ENCODE measurements at regions not wholly inside any gene's neighbourhood (a gene's known extent, or its start where the extent isn't known, plus 50 kb on each side); places are given as distances from the start of the nearest gene placed in this dataset.

DNA sequence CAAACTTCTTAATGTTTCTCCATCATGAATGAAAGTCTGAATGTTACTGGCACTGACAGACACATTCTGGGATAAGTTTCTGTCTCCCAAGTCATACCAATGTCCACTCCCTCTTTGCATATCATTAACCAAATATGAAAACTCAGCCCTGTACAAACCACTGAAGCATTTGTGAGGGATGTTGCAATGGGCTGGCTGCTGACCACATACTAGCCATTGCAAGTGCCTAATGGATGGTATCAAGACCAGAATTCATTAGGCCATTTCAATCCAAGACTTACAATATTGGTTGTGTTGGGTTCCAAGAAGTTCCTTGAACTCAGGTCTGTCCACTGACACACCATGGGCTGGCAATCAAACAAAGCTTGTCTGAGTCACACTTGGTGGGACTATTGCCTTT, 73.8 kb downstream of the CBLN2 start:
- DNase-seq: no peak
- intact Hi-C loops (cut with micrococcal nuclease): no loop called here
- ATAC-seq: no peak

- DNase-seq: no peak
- intact Hi-C loops (cut with micrococcal nuclease): no loop called here
- ATAC-seq: no peak
Observed at GRCh38 chr18:72468021-72468710, 76.0 kb downstream of the CBLN2 start.

- no peak for DNase-seq
- no peak for ATAC-seq
- intact Hi-C loops (cut with micrococcal nuclease): no loop called here
Observed at GRCh38 chr18:72460210-72460680, 83.9 kb downstream of the CBLN2 start.

DNA sequence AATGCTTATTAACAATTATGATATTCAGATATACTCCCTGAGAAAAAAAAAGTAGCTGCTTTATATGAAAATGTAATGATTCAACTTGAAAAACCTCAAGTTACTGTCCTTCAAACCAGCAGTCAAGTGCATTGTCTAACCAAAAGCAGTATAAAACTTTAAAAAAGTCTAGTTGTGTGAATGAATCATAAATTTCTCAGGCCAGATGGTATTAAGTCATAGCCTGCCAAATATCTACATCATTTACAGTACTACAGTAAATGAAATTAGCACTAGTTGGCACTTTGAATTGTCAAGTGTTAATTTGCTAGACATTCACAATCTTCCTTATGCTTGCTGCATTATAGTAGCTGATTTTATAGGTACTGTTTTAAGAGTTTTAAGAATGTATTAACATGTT, 85.9 kb downstream of the CBLN2 start:
- DNase-seq (no peak), ATAC-seq (no peak)
- intact Hi-C loops (cut with micrococcal nuclease): no loop called here

GRCh38 chr18:72456802-72457201, 87.3 kb downstream of the CBLN2 start:
- intact Hi-C loops (cut with micrococcal nuclease): no loop called here
- ATAC-seq: no peak
- no peak for DNase-seq

GRCh38 chr18:72452328-72452727, 91.8 kb downstream of the CBLN2 start:
- DNase-seq (no peak), ATAC-seq (no peak)
- intact Hi-C loops (cut with micrococcal nuclease): no loop called here

DNA sequence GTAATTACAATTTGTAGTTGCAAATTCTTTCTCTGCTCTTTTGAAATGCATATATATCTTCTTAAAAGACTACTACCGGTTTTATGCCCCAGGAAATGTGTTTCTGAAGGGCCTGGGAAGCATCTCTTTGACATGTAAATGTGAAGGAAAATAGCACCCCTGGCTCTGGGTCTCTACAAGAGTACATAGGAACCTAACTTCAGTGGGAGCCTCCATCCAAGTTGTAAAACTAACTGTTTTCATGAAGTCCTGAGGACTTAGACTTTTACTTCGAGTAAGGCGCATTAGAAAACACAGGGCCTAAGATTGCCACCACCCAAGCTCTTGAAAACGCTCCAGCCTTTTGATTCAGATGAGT, 99.4 kb downstream of the CBLN2 start:
- no peak for ATAC-seq
- no peak for DNase-seq
- intact Hi-C loops (cut with micrococcal nuclease): no loop called here

- no peak for ATAC-seq
- intact Hi-C loops (cut with micrococcal nuclease): no loop called here
Observed at GRCh38 chr18:72444111-72444797, 99.9 kb downstream of the CBLN2 start.

GRCh38 chr18:72436401-72436800, 107.7 kb downstream of the CBLN2 start:
- intact Hi-C loops (cut with micrococcal nuclease): no loop called here
- ATAC-seq (no peak), DNase-seq (no peak)

More at GRCh38 chr18:72444111-72444797, 99.9 kb downstream of the CBLN2 start:
- DNase-seq: no peak

- intact Hi-C loops (cut with micrococcal nuclease): no loop called here
- no peak for ATAC-seq
Observed at GRCh38 chr18:72433756-72434155, 110.4 kb downstream of the CBLN2 start.

GRCh38 chr18:72427721-72428120, 116.4 kb downstream of the CBLN2 start:
- ATAC-seq (no peak), DNase-seq (no peak)
- intact Hi-C loops (cut with micrococcal nuclease): no loop called here

More at GRCh38 chr18:72433756-72434155, 110.4 kb downstream of the CBLN2 start:
- no peak for DNase-seq

GRCh38 chr18:72419914-72420313, 124.2 kb downstream of the CBLN2 start:
- intact Hi-C loops (cut with micrococcal nuclease): no loop called here
- DNase-seq (no peak), ATAC-seq (no peak)

DNA sequence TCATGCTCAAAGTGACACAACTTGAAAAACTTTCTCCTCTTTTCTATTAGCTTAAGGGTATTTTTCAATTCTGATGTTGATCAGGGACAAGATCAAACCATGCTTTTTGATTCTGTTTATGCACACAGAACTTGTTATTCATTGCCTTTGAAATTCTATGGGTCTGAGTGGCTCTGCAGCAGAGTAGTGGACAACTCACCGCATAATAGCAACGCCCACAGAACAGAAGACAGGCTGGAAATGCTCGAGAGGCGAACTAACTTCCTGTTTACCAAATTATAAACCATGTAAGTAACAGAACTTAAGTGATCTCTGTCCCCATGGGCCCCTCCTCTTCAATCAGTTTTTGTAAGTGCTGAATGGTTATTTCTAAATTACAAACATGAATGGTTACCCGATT, 131.2 kb downstream of the CBLN2 start:
- intact Hi-C loops (cut with micrococcal nuclease): no loop called here
- ATAC-seq: no peak
- DNase-seq: no peak

GRCh38 chr18:72411261-72411660, 132.9 kb downstream of the CBLN2 start:
- intact Hi-C loops (cut with micrococcal nuclease): no loop called here
- ATAC-seq (no peak), DNase-seq (no peak)

- DNase-seq (no peak), ATAC-seq (no peak)
- intact Hi-C loops (cut with micrococcal nuclease): no loop called here
Observed at GRCh38 chr18:72410399-72410798, 133.7 kb downstream of the CBLN2 start.

DNA sequence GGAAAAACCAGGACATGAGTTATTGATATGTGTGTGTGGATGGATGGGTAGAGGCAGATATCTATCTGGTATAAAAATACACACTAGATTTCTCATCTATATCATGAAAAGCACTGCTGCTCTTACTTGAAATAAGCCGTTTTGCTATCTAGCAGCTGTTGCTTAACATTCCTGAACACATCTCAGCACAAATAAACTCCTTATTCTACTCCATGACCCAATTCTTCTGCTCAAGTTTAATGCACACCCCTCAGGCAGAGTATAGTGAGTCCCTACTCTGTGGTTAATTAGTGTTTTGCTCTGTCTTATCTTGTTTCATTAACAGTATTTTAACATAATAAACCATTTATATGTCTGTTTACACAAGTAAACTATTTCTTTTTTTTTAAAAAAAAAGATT, 134.2 kb downstream of the CBLN2 start:
- no peak for ATAC-seq
- intact Hi-C loops (cut with micrococcal nuclease): no loop called here
- no peak for DNase-seq

DNA sequence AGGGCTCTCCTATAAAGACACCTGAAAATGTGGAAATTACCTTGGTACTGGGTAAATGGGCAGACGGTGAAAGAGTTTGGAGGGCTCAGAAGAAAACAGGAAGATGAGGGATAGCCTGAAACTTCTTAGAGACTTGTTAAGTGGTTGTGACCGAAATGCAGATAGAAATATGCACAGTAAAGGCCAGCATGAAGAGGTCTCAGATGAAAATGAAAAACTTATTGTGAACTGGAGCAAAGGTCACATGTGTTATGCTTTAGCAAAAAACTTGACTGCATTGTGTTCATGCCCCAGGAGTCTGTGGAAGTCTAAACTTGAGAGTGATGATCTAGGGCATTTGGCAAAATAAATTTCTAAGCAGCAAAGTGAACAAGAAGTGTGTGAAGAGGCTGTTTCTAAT, 137.1 kb downstream of the CBLN2 start:
- intact Hi-C loops (cut with micrococcal nuclease): no loop called here
- ATAC-seq (no peak), DNase-seq (no peak)

DNA sequence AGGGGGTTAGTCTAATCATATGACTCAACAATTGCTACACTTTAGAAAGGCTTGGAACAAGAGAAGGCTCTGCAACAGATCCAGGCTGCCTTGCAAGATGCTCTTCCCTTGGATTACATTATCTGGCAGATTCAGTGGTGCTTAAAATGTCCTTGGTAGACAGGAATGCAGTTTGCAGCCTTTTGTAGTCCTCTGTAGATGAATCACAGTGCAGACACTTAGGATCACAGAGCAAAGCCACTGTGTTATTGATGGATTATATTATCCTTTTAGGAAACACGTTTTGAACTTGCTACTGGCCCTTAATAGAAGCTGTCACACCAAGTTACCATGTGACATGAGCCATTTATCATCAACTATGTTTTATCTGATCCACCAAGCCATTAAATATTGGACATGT, 152.2 kb downstream of the CBLN2 start:
- intact Hi-C loops (cut with micrococcal nuclease): no loop called here
- ATAC-seq: no peak
- DNase-seq: no peak

GRCh38 chr18:72391427-72391826, 152.7 kb downstream of the CBLN2 start:
- DNase-seq (no peak), ATAC-seq (no peak)
- intact Hi-C loops (cut with micrococcal nuclease): no loop called here

- ATAC-seq (no peak), DNase-seq (no peak)
- intact Hi-C loops (cut with micrococcal nuclease): no loop called here
Observed at GRCh38 chr18:72378016-72378415, 166.1 kb downstream of the CBLN2 start.

DNA sequence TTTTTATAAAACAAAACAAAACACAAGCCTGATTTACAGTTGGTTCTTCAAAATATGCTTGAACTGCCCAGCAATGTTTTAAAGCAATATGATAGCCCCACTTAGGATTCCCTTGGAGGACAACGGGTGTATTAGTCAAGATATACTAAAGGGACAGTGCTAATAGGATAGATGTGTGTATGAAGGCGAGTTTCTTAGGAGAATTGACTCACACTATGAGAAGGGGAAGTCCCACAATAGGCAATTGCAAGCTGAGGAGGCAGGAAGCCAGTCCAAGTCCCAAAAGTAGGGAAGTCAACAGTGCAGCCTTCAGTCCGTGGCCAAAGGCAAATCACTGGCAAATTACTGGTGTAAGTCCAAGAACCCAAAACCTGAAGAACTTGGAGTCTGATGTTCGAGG, 167.9 kb downstream of the CBLN2 start:
- ATAC-seq (no peak), DNase-seq (no peak)
- intact Hi-C loops (cut with micrococcal nuclease): no loop called here
